Erythroblast (primary cell): ENCODE measurements at regions not wholly inside any gene's neighbourhood (a gene's known extent, or its start where the extent isn't known, plus 50 kb on each side); places are given as distances from the start of the nearest gene placed in this dataset.

ENCODE experiments used
- GATA1 ChIP-seq: IDR thresholded peaks from 2 replicates; pipeline ENCODE4 v1.6.1; 2011; ENCODE audit warnings: low read depth, mild to moderate bottlenecking, control low read depth, low read length, moderate library complexity
- POLR2A ChIP-seq: IDR thresholded peaks from 2 replicates; pipeline ENCODE4 v1.6.1; 2011; ENCODE audit warnings: mild to moderate bottlenecking, low read length

- TF ChIP-seq POLR2A (no peak), GATA1 (no peak)
Measured at GRCh38 chr12:127909041-127909440, 357.9 kb upstream of the TMEM132C start.
